HCT116 (cell line): ENCODE measurements at regions not wholly inside any gene's neighbourhood (a gene's known extent, or its start where the extent isn't known, plus 50 kb on each side); places are given as distances from the start of the nearest gene placed in this dataset.

Source experiments
- ATAC-seq: fragments of 200-7000 bp; cut with Tn5 transposase; 2 replicates; pipeline ENCODE4 v1.9.1; 2020; ENCODE audit warnings: mild to moderate bottlenecking, moderate library complexity
- BruUV-seq: library from RNA; stranded (reverse); fragments of 400-500 nt; replicated peaks from 2 replicates; lab custom pipeline; 2021; lab: Mats Ljungman, UMichigan
- CTCF ChIA-PET: fragments of 300-600 bp; sonication (Branson Sonifier 250); formaldehyde crosslinking; loops from one replicate; lab custom pipeline; 2021; ENCODE audit warnings: antibody characterized with exemption; lab: Charles Lee
- POLR2A ChIA-PET: fragments of 300-600, 350-600 bp; sonication (Branson Sonifier 250); formaldehyde crosslinking; loops from one replicate; lab custom pipeline; 2021; ENCODE audit warnings: antibody characterized with exemption; lab: Charles Lee
- RAD21 ChIA-PET, 2 experiments: fragments of 300-600 bp; sonication (Branson Sonifier 250); formaldehyde crosslinking; loops; one replicate each; lab custom pipeline; 2023; ENCODE audit warnings: low total read pairs in 2 of 2; ENCODE audit not compliant: uncharacterized antibody in 2 of 2, unreplicated experiment in 2 of 2, low non-redundant PET in 1 of 2; lab: Charles Lee
- DNase-seq: peaks from one replicate; pipeline ENCODE4 v3.0.0-alpha.2; 2010; ENCODE audit warnings: low read depth, low spot score
- H2AFZ ChIP-seq: fragments of 200-600 bp; shearing (Covaris generic), sonication (generic); 2 replicates; pipeline ENCODE4 v1.6.1; 2017; ENCODE audit warnings: low read depth, mixed run types, mixed read lengths, antibody characterized with exemption, low read length; ENCODE audit not compliant: poor library complexity, severe bottlenecking
- H3K27ac ChIP-seq: 2 replicates; pipeline ENCODE4 v1.5.1; 2012; ENCODE audit warnings: low read depth, low read length
- H3K27me3 ChIP-seq: fragments of 200-600 bp; sonication (generic); 2 replicates; pipeline ENCODE4 v1.6.1; 2016; ENCODE audit warnings: mixed run types, low read length, mixed read lengths; ENCODE audit not compliant: insufficient read depth
- H3K36me3 ChIP-seq, 2 experiments: fragments of 200-500 bp in 1 of 2; fragments of 200-600 bp in 1 of 2; sonication (Bioruptor generic) in 1 of 2; sonication (generic) in 1 of 2; 2 replicates each; pipeline versions ENCODE4 v1.5.1 to v1.6.1; 2014 to 2016; ENCODE audit warnings: low read length in 2 of 2, inconsistent platforms in 1 of 2, mixed read lengths in 1 of 2, mixed run types in 1 of 2; ENCODE audit not compliant: insufficient read depth in 2 of 2, control insufficient read depth in 1 of 2
- H3K4me1 ChIP-seq, 2 experiments: fragments of 200-600 bp in 1 of 2; sonication (generic) in 1 of 2; 2 replicates each; pipeline versions ENCODE4 v1.5.1 to v1.6.1; 2012 to 2017; ENCODE audit warnings: low read length in 2 of 2, inconsistent platforms in 1 of 2, mild to moderate bottlenecking in 1 of 2, mixed read lengths in 1 of 2, mixed run types in 1 of 2, moderate library complexity in 1 of 2; ENCODE audit not compliant: insufficient read depth in 2 of 2, control insufficient read depth in 1 of 2
- H3K4me2 ChIP-seq: fragments of 200-600 bp; sonication (generic); 2 replicates; pipeline ENCODE4 v1.6.1; 2017; ENCODE audit warnings: mixed run types, low read length, mixed read lengths
- H3K4me3 ChIP-seq, 2 experiments: fragments of 200-600 bp in 1 of 2; sonication (generic) in 1 of 2; replicated peaks in 1 of 2; 2 replicates each; pipeline ENCODE4 v1.5.1; 2011 to 2016; ENCODE audit warnings: low read length in 2 of 2, control low read depth in 1 of 2, low read depth in 1 of 2, mild to moderate bottlenecking in 1 of 2, mixed read lengths in 1 of 2, mixed run types in 1 of 2
- H3K79me2 ChIP-seq: fragments of 200-600 bp; sonication (generic); 2 replicates; pipeline ENCODE4 v1.6.1; 2017; ENCODE audit warnings: mild to moderate bottlenecking, mixed run types, low read length, moderate library complexity, mixed read lengths; ENCODE audit not compliant: insufficient read depth
- H3K9ac ChIP-seq: fragments of 200-600 bp; sonication (generic); 2 replicates; pipeline ENCODE4 v1.6.1; 2016; ENCODE audit warnings: low read length, mixed read lengths
- H3K9me2 ChIP-seq: fragments of 200-600 bp; sonication (generic), shearing (Covaris generic); 2 replicates; pipeline ENCODE4 v1.6.1; 2017; ENCODE audit warnings: mixed run types, mild to moderate bottlenecking, moderate library complexity; ENCODE audit not compliant: insufficient read depth
- H3K9me3 ChIP-seq, 2 experiments: fragments of 200-500 bp in 1 of 2; fragments of 200-600 bp in 1 of 2; sonication (Bioruptor generic) in 1 of 2; sonication (generic) in 1 of 2; 2 replicates each; pipeline ENCODE4 v1.6.1; 2014 to 2017; ENCODE audit warnings: low read length in 2 of 2, mixed read lengths in 2 of 2, inconsistent platforms in 1 of 2, low read depth in 1 of 2, mild to moderate bottlenecking in 1 of 2, mixed run types in 1 of 2, moderate library complexity in 1 of 2; ENCODE audit not compliant: control insufficient read depth in 1 of 2, insufficient read depth in 1 of 2
- H4K20me1 ChIP-seq: fragments of 200-600 bp; sonication (generic), shearing (Covaris generic); 2 replicates; pipeline ENCODE4 v1.6.1; 2017; ENCODE audit warnings: mixed run types, mild to moderate bottlenecking, moderate library complexity; ENCODE audit not compliant: insufficient read depth
- CEBPB ChIP-seq: IDR thresholded peaks from 2 replicates; pipeline ENCODE4 v1.6.1; 2012; ENCODE audit warnings: low read depth
- POLR2A ChIP-seq: IDR thresholded peaks from 2 replicates; pipeline ENCODE4 v1.7.0; 2011; ENCODE audit warnings: borderline replicate concordance; ENCODE audit not compliant: insufficient read depth, insufficient read length; ENCODE audit errors: extremely low read depth
- RAD21 ChIP-seq: IDR thresholded peaks from 2 replicates; pipeline ENCODE4 v1.6.1; 2012; ENCODE audit warnings: low read depth, mild to moderate bottlenecking
- ZFX ChIP-seq: fragments of 450-650 bp; IDR thresholded peaks from 2 replicates; pipeline ENCODE4 v1.6.1; 2017
- intact Hi-C: fragments of 100-400 bp; cut with micrococcal nuclease; formaldehyde crosslinking; loops from 2 replicates; pipeline ENCODE4 v1.10.0; 2022
- TF ChIP-seq, protein P1 (sequence below), 3 experiments: fragments of 200-600 bp in 1 of 3; sonication (generic) in 1 of 3; IDR thresholded peaks in 2 of 3; conservative IDR thresholded peaks in 1 of 3; 2 replicates each; pipeline ENCODE4 v1.5.1; 2012 to 2017; ENCODE audit warnings: low read depth in 2 of 3, low read length in 2 of 3, antibody characterized with exemption in 1 of 3, borderline replicate concordance in 1 of 3, control low read depth in 1 of 3, mild to moderate bottlenecking in 1 of 3, mixed read lengths in 1 of 3, mixed run types in 1 of 3, moderate library complexity in 1 of 3; ENCODE audit not compliant: insufficient read depth in 1 of 3
- TF ChIP-seq, protein P2 (sequence below): IDR thresholded peaks from 2 replicates; pipeline ENCODE4 v1.6.1; 2011; ENCODE audit warnings: mild to moderate bottlenecking, low read length, moderate library complexity; ENCODE audit not compliant: insufficient replicate concordance; ENCODE audit errors: extremely low read depth

DNA sequence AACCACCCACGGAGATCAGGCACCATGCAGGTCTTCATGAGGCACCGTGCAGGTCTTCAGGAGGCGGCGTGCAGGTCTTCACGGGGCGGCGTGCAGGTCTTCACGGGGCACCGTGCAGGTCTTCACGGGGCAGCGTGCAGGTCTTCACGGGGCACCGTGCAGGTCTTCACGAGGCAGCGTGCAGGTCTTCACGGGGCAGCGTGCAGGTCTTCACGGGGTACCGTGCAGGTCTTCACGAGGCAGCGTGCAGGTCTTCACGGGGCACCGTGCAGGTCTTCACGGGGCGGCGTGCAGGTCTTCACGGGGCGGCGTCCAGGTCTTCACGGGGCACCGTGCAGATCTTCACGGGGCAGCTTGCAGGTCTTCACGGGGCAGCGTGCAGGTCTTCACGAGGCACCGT lies 350.4 kb upstream of the PKDCC start (continued):
- TF ChIP-seq, protein P1, sequence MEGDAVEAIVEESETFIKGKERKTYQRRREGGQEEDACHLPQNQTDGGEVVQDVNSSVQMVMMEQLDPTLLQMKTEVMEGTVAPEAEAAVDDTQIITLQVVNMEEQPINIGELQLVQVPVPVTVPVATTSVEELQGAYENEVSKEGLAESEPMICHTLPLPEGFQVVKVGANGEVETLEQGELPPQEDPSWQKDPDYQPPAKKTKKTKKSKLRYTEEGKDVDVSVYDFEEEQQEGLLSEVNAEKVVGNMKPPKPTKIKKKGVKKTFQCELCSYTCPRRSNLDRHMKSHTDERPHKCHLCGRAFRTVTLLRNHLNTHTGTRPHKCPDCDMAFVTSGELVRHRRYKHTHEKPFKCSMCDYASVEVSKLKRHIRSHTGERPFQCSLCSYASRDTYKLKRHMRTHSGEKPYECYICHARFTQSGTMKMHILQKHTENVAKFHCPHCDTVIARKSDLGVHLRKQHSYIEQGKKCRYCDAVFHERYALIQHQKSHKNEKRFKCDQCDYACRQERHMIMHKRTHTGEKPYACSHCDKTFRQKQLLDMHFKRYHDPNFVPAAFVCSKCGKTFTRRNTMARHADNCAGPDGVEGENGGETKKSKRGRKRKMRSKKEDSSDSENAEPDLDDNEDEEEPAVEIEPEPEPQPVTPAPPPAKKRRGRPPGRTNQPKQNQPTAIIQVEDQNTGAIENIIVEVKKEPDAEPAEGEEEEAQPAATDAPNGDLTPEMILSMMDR (IDR thresholded peaks at IDR 0.05 in 2 of 3, conservative IDR thresholded peaks at IDR 0.05 in 1 of 3; ENCODE audit: borderline replicate concordance in 1 of 3, insufficient read depth in 1 of 3, low read depth in 2 of 3, low read length in 2 of 3) = no peak
- TF ChIP-seq, all 23 proteins: peak for 0

DNA sequence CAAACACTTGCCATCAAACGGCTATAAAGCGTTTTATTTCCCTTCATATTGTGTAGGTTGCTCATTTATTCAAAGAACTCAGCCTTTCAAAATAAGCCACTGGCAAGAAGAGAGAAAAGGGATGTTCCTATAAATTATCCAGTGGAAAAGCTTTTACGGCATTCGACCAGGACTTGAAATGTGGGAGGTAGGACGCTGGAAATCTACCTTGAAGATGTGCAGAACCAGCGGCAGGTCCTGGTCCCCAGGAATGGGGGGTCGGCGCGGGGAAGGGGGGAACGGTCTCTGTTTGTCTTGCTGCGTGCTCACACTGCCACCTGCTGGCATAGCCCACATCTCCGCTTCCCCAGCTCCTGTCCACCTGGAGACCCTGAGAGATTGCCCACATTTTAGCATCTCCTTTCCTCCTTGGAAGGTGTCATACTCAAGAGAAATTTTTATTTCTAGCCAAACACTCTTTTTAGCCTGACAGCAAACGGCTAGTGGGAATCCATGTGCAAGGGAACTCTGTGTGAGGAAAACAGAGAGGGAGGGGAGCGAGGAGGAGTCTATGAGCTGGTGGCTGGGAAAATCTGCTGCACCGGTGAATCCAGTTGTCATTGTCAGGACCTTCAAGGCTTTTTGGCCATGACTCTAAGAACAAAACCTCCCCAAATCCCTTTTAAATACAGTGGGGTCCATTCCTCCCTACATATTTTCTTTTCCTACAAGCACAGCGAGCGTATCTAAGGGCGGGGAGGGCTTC lies 349.0 kb upstream of the PKDCC start:
- no peak overlapping the region for H3K4me2 ChIP-seq

More for the DNA sequence above, 349.0 kb upstream of the PKDCC start:
- ATAC-seq = peak; percentile 72
- CTCF ChIA-PET = interaction anchor here (0.7 to 2.2 kb wide), 5 partner anchors 22 to 1785 kb away, joined by 3 to 19 read pairs (median 4); no protein-coding TSS in a partner anchor
- Histone ChIP-seq H3K9me2 (no peaks in the 10 kb centered on the region), H3K27me3 (peaks cover 4% of the 10 kb centered on the region; the same call in 1 of the 2 replicates), H3K4me3 (no peak overlapping the region), H4K20me1 (no peaks in the 10 kb centered on the region), H3K27ac (no peak overlapping the region), H3K9ac (no peak overlapping the region), H2AFZ (no peak overlapping the region), H3K79me2 (no peaks in the 10 kb centered on the region), H3K36me3 (no peaks in the 10 kb centered on the region), H3K4me1 (no peaks in the 10 kb centered on the region), H3K9me3 (no peaks in the 10 kb centered on the region)
- intact Hi-C loops = loop anchor here (2.0 to 10.0 kb wide), 3 partner anchors 284 to 1786 kb away; no protein-coding TSS in a partner anchor
- TF ChIP-seq ZFX (no peak), CEBPB (no peak), RAD21 (peak; percentile 55), POLR2A (no peak)
- TF ChIP-seq, protein P2, sequence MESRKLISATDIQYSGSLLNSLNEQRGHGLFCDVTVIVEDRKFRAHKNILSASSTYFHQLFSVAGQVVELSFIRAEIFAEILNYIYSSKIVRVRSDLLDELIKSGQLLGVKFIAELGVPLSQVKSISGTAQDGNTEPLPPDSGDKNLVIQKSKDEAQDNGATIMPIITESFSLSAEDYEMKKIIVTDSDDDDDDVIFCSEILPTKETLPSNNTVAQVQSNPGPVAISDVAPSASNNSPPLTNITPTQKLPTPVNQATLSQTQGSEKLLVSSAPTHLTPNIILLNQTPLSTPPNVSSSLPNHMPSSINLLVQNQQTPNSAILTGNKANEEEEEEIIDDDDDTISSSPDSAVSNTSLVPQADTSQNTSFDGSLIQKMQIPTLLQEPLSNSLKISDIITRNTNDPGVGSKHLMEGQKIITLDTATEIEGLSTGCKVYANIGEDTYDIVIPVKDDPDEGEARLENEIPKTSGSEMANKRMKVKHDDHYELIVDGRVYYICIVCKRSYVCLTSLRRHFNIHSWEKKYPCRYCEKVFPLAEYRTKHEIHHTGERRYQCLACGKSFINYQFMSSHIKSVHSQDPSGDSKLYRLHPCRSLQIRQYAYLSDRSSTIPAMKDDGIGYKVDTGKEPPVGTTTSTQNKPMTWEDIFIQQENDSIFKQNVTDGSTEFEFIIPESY = no peak
- TF ChIP-seq, protein P1 (IDR thresholded peaks at IDR 0.05 in 2 of 3, conservative IDR thresholded peaks at IDR 0.05 in 1 of 3; ENCODE audit: borderline replicate concordance in 1 of 3, insufficient read depth in 1 of 3, low read depth in 2 of 3, low read length in 2 of 3) = peak in 2 of 3 experiments; percentile 74 to 77; a peak in 4 of 6 replicates
- BruUV-seq = no TSS peak
- RAD21 ChIA-PET = interaction anchor here in 1 of 2 experiments (1.1 kb wide), 1 partner anchor 1785 kb away, joined by 3 read pairs; no protein-coding TSS in a partner anchor
- POLR2A ChIA-PET = no interaction called here
- no peak for DNase-seq
